WI38 (cell line): ENCODE measurements at regions not wholly inside any gene's neighbourhood (a gene's known extent, or its start where the extent isn't known, plus 50 kb on each side); places are given as distances from the start of the nearest gene placed in this dataset.

Experiments used
- H3K4me3 ChIP-seq: 2 replicates; pipeline ENCODE4 v1.5.1; 2011; ENCODE audit warnings: low read depth, mild to moderate bottlenecking, control low read depth, low read length
- TF ChIP-seq, protein P1 (sequence below): IDR thresholded peaks from 2 replicates; pipeline ENCODE4 v1.5.1; 2012; ENCODE audit warnings: low read depth, mild to moderate bottlenecking, control low read depth, low read length

- H3K4me3 ChIP-seq, result no peak overlapping the region
- TF ChIP-seq, protein P1, sequence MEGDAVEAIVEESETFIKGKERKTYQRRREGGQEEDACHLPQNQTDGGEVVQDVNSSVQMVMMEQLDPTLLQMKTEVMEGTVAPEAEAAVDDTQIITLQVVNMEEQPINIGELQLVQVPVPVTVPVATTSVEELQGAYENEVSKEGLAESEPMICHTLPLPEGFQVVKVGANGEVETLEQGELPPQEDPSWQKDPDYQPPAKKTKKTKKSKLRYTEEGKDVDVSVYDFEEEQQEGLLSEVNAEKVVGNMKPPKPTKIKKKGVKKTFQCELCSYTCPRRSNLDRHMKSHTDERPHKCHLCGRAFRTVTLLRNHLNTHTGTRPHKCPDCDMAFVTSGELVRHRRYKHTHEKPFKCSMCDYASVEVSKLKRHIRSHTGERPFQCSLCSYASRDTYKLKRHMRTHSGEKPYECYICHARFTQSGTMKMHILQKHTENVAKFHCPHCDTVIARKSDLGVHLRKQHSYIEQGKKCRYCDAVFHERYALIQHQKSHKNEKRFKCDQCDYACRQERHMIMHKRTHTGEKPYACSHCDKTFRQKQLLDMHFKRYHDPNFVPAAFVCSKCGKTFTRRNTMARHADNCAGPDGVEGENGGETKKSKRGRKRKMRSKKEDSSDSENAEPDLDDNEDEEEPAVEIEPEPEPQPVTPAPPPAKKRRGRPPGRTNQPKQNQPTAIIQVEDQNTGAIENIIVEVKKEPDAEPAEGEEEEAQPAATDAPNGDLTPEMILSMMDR, result no peak
These were observed 605.4 kb downstream of the TLE1 start for GRCh38 chr9:81083854-81084512.

GRCh38 chr9:81083067-81083466 lies 606.3 kb downstream of the TLE1 start:
- no peak overlapping the region for H3K4me3 ChIP-seq

DNA sequence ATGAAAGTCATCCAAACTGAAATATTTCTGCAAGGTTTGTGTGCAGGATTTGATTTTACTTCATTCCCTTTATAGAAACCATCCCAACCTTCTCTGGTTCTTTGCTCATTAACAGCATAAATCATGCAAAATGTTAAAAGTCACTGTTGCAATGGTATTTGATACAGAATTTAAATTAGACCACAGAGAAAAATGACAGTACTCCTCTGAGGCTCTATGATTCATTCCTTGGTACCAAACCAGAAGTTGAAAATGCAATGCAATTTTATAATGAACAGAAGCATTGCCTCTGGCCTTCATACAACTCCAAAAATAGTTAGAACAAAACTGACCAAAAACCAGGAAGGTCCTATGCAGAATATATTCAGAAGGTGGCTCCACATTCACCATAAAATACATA lies 607.1 kb downstream of the TLE1 start:
- TF ChIP-seq, protein P1, result no peak
- no peak overlapping the region for H3K4me3 ChIP-seq

More at GRCh38 chr9:81083067-81083466, 606.3 kb downstream of the TLE1 start:
- TF ChIP-seq, protein P1, result 0 out of 2 replicates have a peak, but pooled peaks have one; percentile 9

- TF ChIP-seq, protein P1, result no peak
- H3K4me3 ChIP-seq, result no peak overlapping the region
These were observed 608.4 kb downstream of the TLE1 start for GRCh38 chr9:81080900-81081299.

DNA sequence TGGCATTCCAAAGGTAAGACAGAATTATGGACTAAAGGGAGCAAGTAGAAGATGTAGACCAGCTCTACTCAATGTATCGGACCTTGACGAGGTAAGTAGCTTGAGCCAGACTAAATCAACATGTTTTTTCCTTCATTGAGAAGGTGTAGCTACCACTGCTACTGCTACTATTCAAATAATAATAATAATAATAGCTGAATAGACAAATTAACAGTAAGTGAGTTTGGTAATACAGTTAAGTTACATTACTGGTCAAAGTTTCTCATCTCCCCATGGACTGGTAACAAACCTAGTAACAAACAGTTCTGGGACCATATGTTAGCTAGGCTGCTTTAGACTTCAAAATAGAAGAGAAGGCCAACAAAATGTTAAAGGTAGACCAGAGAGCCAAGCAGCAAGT lies 609.2 kb downstream of the TLE1 start:
- H3K4me3 ChIP-seq, result no peak overlapping the region
- TF ChIP-seq, protein P1, result no peak

DNA sequence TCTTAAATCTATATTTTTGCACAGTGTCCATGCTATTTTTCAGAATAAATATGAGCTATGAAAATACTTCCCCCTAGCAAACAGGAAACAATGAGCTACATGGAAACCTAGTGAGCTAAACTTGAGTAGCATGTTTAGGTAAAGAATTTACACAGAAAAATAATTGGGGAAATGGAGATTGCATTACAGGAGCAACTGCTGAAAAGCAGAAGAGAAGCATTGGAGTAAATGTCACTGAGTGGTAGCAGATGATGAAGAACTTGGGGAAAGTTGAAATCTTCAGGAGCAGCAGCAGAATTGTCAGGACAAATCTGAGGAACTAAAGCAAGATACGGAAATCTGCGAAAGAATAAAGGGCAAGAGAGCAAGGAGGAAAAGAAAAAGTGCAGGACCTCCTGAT lies 610.3 kb downstream of the TLE1 start:
- TF ChIP-seq, protein P1, result no peak
- no peak overlapping the region for H3K4me3 ChIP-seq

- TF ChIP-seq, protein P1, result no peak
These were observed 610.8 kb downstream of the TLE1 start for GRCh38 chr9:81078555-81078954.

More at GRCh38 chr9:81078555-81078954, 610.8 kb downstream of the TLE1 start:
- no peak overlapping the region for H3K4me3 ChIP-seq
